HG02943 (cell line): ENCODE measurements at regions not wholly inside any gene's neighbourhood (a gene's known extent, or its start where the extent isn't known, plus 50 kb on each side); places are given as distances from the start of the nearest gene placed in this dataset.

Source experiments
- ATAC-seq: cut with Tn5 transposase; IDR thresholded peaks from one replicate; pipeline ENCODE4 v1.9.1; 2021; ENCODE audit warnings: mild to moderate bottlenecking, low read depth, moderate library complexity; ENCODE audit not compliant: unreplicated experiment

DNA sequence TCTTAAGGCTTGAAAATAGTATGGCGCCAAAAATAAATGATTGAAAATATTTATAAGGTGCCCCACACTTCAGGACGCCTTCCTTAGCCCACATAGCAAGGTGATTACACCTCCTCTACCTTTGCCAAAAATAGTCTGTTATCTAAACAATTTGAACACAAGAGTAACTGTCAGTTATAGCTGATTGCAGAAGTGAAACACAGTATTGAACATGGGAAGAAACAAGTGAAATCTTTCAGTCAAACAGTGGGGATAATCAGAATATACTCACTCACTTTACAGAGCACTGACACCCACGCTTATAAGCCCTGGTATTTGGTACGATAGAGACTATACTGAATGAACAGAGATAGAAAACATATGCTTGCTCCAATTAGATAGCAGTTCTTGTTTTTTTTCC lies 203.1 kb downstream of the RAB38 start:
- no peak for ATAC-seq

DNA sequence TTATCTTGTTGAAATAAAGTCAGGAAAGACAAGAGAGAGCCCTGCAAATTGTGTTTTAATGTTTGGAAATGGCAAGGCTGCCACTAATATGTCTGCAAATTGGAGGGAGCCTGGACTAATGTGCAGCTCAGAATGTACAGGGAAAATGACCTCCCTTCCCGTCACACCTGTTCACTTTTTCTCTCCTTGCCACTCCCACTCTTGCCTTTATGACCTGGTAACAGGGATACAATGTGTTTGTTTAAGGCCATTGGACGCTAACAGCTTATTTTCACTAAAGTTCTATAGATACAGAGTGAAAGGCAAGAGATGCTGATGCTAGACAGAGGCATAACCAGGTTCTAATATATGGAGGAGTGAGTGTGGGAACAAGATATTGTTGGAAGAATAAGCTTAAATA lies 203.9 kb downstream of the RAB38 start:
- no peak for ATAC-seq

DNA sequence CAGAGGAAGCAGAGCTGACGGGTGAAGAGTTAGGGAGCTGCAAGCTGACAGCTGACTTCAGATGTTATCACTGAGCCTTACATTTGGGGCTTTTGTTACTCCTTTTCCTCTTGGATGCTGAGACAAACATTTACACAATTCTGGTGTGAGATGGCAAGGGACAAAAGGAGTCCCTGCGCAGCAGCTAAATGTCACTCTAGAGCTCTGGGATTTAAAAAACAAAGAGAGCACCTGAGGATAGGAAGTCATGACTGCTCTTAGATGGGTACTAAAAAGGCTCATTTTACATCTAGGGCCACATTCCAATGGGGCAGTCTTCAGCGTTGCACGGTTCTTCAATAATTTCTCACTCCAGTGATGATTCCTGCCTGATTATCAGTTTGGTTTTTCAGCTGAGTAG lies 204.5 kb downstream of the RAB38 start:
- ATAC-seq, result no peak

- no peak for ATAC-seq
Observed at GRCh38 chr11:87967459-87967858, 207.8 kb downstream of the RAB38 start.

- no peak for ATAC-seq
Observed at GRCh38 chr11:87966694-87967093, 208.5 kb downstream of the RAB38 start.

- no peak for ATAC-seq
Observed at GRCh38 chr11:87966216-87966615, 209.0 kb downstream of the RAB38 start.

GRCh38 chr11:87961606-87962005 lies 213.6 kb downstream of the RAB38 start:
- ATAC-seq, result no peak

- ATAC-seq, result no peak
Observed at GRCh38 chr11:87957961-87958360, 217.3 kb downstream of the RAB38 start.

- ATAC-seq, result no peak
Observed at GRCh38 chr11:87954476-87954875, 220.8 kb downstream of the RAB38 start.

- ATAC-seq, result no peak
Observed at GRCh38 chr11:87942786-87943185, 232.5 kb downstream of the RAB38 start.

- ATAC-seq, result no peak
Observed at GRCh38 chr11:87934182-87934581, 241.1 kb downstream of the RAB38 start.

DNA sequence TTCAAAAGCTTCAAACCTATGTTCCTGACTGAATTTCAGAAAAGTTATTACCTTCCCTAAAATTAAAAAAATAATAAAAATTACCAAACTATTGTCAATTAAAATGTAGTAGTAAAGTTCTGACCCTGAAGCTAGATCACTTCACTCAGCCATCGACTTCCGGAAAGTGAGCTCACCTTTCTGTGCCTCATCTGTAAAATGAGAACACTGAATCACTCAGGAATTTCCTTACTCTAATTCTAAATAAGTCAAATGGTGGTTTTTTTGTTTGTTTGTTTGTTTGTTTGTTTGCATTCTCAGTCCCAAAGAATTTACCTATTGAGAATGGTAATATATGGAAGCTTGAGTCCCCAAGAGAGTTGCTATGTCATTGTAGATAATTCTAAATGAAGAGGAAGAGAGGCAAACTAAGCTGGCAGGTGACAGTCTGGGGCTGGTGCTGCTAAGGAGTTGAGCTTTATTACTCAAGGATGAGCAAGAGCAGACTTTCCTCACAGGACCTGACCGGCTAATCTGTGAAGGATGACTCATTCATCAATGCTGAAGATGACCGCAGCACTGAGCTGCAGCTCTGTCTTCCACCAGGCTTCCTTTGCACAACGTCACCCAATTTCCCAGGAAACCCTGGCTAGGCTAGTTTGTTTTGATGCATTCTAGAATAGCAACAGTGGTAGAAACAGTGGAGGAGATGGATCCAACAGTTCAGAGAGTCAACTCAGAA lies 248.8 kb downstream of the RAB38 start:
- ATAC-seq, result no peak

- no peak for ATAC-seq
Observed at GRCh38 chr11:87924125-87924524, 251.1 kb downstream of the RAB38 start.

DNA sequence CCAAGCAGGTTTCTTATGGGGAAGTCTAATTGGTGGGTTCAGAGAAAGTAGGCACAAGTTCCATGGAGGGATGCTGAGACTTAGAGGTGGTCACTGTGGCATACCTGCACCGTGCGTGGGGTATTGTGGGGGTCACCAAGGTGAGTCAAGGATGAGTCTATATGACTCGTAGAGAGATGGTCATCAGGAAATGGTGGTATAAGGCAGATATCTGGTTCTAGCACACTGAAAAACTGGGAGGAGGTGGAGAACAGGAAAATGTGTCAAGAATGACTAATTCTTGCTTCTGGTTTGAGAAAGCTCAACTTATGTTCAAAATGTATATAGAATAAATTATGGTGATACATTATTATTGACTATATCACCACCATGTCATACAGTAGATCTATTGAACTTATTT lies 258.1 kb downstream of the RAB38 start:
- ATAC-seq, result no peak

DNA sequence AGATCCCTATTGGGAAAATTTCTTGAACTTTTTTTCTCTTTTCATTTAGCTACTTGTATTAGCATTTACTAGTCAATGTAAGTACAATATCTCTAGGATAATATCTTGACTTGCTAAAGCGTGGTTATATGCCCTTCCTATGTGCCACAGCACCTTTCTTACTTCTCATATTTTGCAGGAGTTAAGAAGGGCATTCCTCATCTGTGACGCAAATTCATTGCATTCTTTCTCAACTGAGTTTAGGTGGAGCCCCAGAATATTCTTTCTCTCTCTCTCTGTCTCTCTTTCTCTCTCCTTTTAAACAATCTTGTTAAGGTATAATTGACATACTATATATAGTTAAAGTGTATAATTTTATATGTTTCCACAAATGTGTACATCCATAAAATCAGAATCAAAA lies 266.1 kb downstream of the RAB38 start:
- no peak for ATAC-seq

- no peak for ATAC-seq
Observed at GRCh38 chr11:87908086-87908485, 267.2 kb downstream of the RAB38 start.

DNA sequence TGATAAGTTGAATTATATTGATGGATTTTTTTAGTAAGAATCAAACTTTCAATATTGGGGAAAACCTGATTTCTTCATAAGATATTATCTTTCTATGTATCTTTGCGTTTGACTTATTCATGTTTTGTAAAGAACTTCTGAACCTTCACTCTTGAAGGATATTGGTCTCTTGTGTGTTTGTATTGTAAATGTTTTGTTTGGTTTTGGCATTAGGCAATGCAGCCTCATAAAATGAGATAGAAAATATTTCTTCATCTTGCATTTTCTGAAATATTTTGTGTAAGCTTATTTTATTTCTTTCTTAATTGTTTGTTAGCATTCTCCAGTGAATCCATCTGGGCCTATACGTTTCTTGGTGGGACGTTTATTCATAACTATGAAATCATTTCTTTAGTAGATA lies 271.9 kb downstream of the RAB38 start:
- ATAC-seq, result no peak

GRCh38 chr11:87901341-87901740 lies 273.9 kb downstream of the RAB38 start:
- no peak for ATAC-seq

- ATAC-seq, result no peak
Observed at GRCh38 chr11:87897921-87898320, 277.3 kb downstream of the RAB38 start.

- no peak for ATAC-seq
Observed at GRCh38 chr11:87897071-87897470, 278.2 kb downstream of the RAB38 start.

DNA sequence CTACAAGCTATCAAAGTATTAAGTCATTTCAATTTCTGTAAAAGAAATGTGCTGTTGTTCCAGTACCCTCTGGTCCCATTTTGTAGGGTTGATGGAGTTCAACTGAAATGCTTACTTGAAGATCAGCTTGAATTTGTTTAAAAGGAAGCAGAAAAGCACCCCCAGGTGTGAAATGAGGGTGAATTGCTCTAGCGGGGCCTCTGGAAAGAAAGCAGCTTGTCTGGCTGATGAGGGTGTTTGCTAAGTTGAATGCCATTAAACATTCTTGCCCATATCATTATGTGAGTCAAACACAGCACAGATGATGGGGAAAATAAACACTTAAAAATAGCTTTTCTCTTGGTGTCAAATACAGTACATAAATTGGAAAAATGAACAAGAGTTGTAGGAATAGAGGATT lies 280.3 kb downstream of the RAB38 start:
- ATAC-seq, result no peak

DNA sequence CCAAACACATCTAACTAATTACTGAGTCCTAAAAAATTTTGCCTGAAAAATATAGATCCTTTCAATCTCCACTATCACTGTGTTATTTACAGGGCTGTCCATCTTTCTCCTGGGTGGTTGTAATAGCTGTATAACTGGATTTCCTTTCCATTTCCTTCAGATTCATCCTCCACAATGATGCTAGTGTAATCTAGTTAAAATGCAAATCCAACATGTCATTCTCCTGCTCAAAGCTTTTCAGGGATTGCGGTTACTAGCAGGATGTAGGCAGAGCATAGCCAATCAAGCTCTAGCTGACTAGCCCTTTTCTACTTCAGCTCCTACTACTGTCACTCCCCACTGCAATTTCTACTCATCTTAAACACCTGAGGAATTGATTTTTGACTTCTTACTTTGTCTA lies 283.0 kb downstream of the RAB38 start:
- no peak for ATAC-seq

DNA sequence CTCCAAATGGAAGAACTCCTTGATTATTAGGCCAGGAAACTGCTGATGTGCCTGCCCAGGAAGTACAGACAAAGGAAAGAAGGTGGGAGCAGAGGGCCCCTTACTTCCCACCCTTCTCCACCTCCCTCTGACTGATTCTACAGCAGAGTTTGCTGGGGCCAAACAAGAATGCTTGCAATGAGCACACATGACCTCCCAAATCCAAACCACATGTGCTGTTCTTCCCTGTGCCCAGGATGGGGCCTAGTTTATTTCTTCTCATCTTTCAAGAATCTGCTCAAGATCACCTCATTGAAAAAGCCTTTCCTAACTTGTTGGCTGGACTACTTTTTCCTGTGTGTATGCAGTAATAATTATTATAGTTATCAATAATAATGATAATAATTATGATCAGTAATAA lies 286.1 kb downstream of the RAB38 start:
- no peak for ATAC-seq
